H1 (cell line): ENCODE measurements at regions not wholly inside any gene's neighbourhood (a gene's known extent, or its start where the extent isn't known, plus 50 kb on each side); places are given as distances from the start of the nearest gene placed in this dataset.

Experiments used
- CTCF ChIA-PET: fragments of 300-600 bp; sonication (Branson Sonifier 250); formaldehyde crosslinking; loops from one replicate; lab custom pipeline; 2021; ENCODE audit not compliant: partially characterized antibody; lab: Charles Lee
- POLR2A ChIA-PET: fragments of 300-600 bp; sonication (Branson Sonifier 250); formaldehyde crosslinking; loops from one replicate; lab custom pipeline; 2021; ENCODE audit warnings: inconsistent platforms; ENCODE audit not compliant: partially characterized antibody; lab: Charles Lee
- DNase-seq, 2 experiments: peaks; one replicate each; pipeline versions ENCODE4 v3.0.0 to v3.0.0-alpha.2; 2010 to 2022; ENCODE audit warnings: low spot score in 2 of 2, low read depth in 1 of 2, mixed read lengths in 1 of 2
- FAIRE-seq: peaks from 2 replicates; lab custom pipeline; 2011; peaks lifted over from hg19 to GRCh38; lab: Jason Lieb, UNC
- H2AFZ ChIP-seq: 2 replicates; pipeline ENCODE4 v1.8.1; 2012; ENCODE audit warnings: low read length, inconsistent platforms
- H2AK5ac ChIP-seq: 2 replicates; pipeline ENCODE4 v1.6.1; 2013; ENCODE audit warnings: low read depth, low read length
- H2BK120ac ChIP-seq: replicated peaks from 2 replicates; pipeline ENCODE3; 2013; ENCODE audit warnings: low read depth, low read length, inconsistent platforms
- H2BK12ac ChIP-seq: 2 replicates; pipeline ENCODE4 v1.6.1; 2013; ENCODE audit warnings: low read depth, low read length
- H2BK15ac ChIP-seq: 2 replicates; pipeline ENCODE4 v1.6.1; 2013; ENCODE audit warnings: low read length
- H2BK20ac ChIP-seq: 2 replicates; pipeline ENCODE4 v1.6.1; 2013; ENCODE audit warnings: low read length
- H2BK5ac ChIP-seq: 2 replicates; pipeline ENCODE4 v1.6.1; 2013; ENCODE audit warnings: low read depth, low read length
- H3K14ac ChIP-seq: 2 replicates; pipeline ENCODE4 v1.6.1; 2013; ENCODE audit warnings: inconsistent platforms; ENCODE audit not compliant: insufficient read length
- H3K18ac ChIP-seq: 2 replicates; pipeline ENCODE4 v1.6.1; 2013; ENCODE audit warnings: low read length; ENCODE audit errors: extremely low read depth
- H3K23ac ChIP-seq: 2 replicates; pipeline ENCODE4 v1.6.1; 2013; ENCODE audit warnings: inconsistent platforms; ENCODE audit not compliant: insufficient read length
- H3K23me2 ChIP-seq: 2 replicates; pipeline ENCODE4 v1.6.1; 2013; ENCODE audit warnings: low read depth, low read length
- H3K27ac ChIP-seq: 2 replicates; pipeline ENCODE4 v1.6.1; 2011; ENCODE audit warnings: low read depth, low read length, inconsistent platforms
- H3K27me3 ChIP-seq, 4 experiments: replicated peaks in 1 of 4; 1 replicate in 1 of 4; 2 replicates in 3 of 4; pipeline versions ENCODE4 v1.6.1 to v1.8.1; 2011 to 2013; ENCODE audit warnings: low read length in 3 of 4, mild to moderate bottlenecking in 3 of 4, inconsistent platforms in 2 of 4, mixed read lengths in 2 of 4, moderate library complexity in 1 of 4; ENCODE audit not compliant: control insufficient read depth in 3 of 4, insufficient read depth in 3 of 4; ENCODE audit errors: extremely low read depth in 1 of 4
- H3K36me3 ChIP-seq, 4 experiments: 2 replicates each; pipeline versions ENCODE4 v1.6.1 to v1.8.1; 2011 to 2013; ENCODE audit warnings: mild to moderate bottlenecking in 4 of 4, low read length in 3 of 4, moderate library complexity in 2 of 4, control low read depth in 1 of 4, inconsistent platforms in 1 of 4; ENCODE audit not compliant: insufficient read depth in 4 of 4, control insufficient read depth in 2 of 4
- H3K4ac ChIP-seq: replicated peaks from 2 replicates; pipeline ENCODE3; 2013; ENCODE audit warnings: low read length, low read depth, mixed read lengths, inconsistent platforms; ENCODE audit not compliant: insufficient read length
- H3K4me1 ChIP-seq, 4 experiments: replicated peaks in 1 of 4; 1 replicate in 1 of 4; 2 replicates in 3 of 4; pipeline versions ENCODE4 v1.6.1 to v1.8.1; 2011 to 2013; ENCODE audit warnings: low read length in 3 of 4, inconsistent platforms in 2 of 4, mixed read lengths in 1 of 4; ENCODE audit not compliant: insufficient read depth in 4 of 4, control insufficient read depth in 3 of 4
- H3K4me2 ChIP-seq, 2 experiments: 2 replicates each; pipeline versions ENCODE4 v1.6.1 to v1.8.1; 2011 to 2013; ENCODE audit warnings: low read depth in 2 of 2, low read length in 2 of 2, control low read depth in 1 of 2, inconsistent platforms in 1 of 2, mild to moderate bottlenecking in 1 of 2; ENCODE audit not compliant: insufficient read depth in 1 of 2
- H3K4me3 ChIP-seq, 4 experiments: fragments of 200-600, 300-600 bp in 1 of 4; sonication (generic), shearing (Covaris generic), sonication (Bioruptor Twin) in 1 of 4; 2 replicates each; pipeline versions ENCODE4 v1.5.1 to v1.8.1; 2011 to 2016; ENCODE audit warnings: low read length in 4 of 4, low read depth in 3 of 4, control low read depth in 2 of 4, inconsistent platforms in 2 of 4, mild to moderate bottlenecking in 2 of 4, mixed read lengths in 1 of 4, moderate library complexity in 1 of 4; ENCODE audit not compliant: insufficient read depth in 2 of 4; ENCODE audit errors: extremely low read depth in 1 of 4
- H3K56ac ChIP-seq: replicated peaks from 2 replicates; pipeline ENCODE3; 2013; ENCODE audit warnings: low read depth, mild to moderate bottlenecking, mixed read lengths, low read length, inconsistent platforms; ENCODE audit not compliant: insufficient read length
- H3K79me1 ChIP-seq: 2 replicates; pipeline ENCODE4 v1.6.1; 2013; ENCODE audit warnings: low read depth, low read length, control low read depth
- H3K79me2 ChIP-seq, 2 experiments: 2 replicates each; pipeline versions ENCODE4 v1.6.1 to v1.8.1; 2012 to 2013; ENCODE audit warnings: low read length in 2 of 2, mild to moderate bottlenecking in 2 of 2, inconsistent platforms in 1 of 2; ENCODE audit not compliant: insufficient read depth in 2 of 2, control insufficient read depth in 1 of 2
- H3K9ac ChIP-seq, 4 experiments: replicated peaks in 1 of 4; 1 replicate in 1 of 4; 2 replicates in 3 of 4; pipeline versions ENCODE4 v1.6.1 to v1.8.1; 2011 to 2013; ENCODE audit warnings: low read depth in 3 of 4, low read length in 3 of 4, control low read depth in 2 of 4, mild to moderate bottlenecking in 2 of 4, moderate library complexity in 2 of 4, inconsistent platforms in 1 of 4; ENCODE audit errors: extremely low read depth in 1 of 4
- H3K9me3 ChIP-seq, 2 experiments: 2 replicates each; pipeline versions ENCODE4 v1.6.1 to v1.8.1; 2012 to 2013; ENCODE audit warnings: mild to moderate bottlenecking in 2 of 2, moderate library complexity in 2 of 2, control low read depth in 1 of 2, inconsistent platforms in 1 of 2, low read depth in 1 of 2, low read length in 1 of 2, mixed read lengths in 1 of 2; ENCODE audit not compliant: insufficient read depth in 2 of 2
- H4K20me1 ChIP-seq, 2 experiments: replicated peaks in 1 of 2; 2 replicates each; pipeline versions ENCODE3 to v1.8.1; 2011 to 2013; ENCODE audit warnings: inconsistent platforms in 2 of 2, low read length in 2 of 2, mild to moderate bottlenecking in 1 of 2; ENCODE audit not compliant: insufficient read depth in 2 of 2, control insufficient read depth in 1 of 2
- H4K5ac ChIP-seq: 2 replicates; pipeline ENCODE4 v1.6.1; 2013; ENCODE audit warnings: low read length, low read depth, mixed read lengths, inconsistent platforms; ENCODE audit not compliant: insufficient read length
- H4K8ac ChIP-seq: 2 replicates; pipeline ENCODE4 v1.8.0; 2013; ENCODE audit warnings: mild to moderate bottlenecking, moderate library complexity, low read length, inconsistent platforms; ENCODE audit not compliant: insufficient read depth; ENCODE audit errors: extremely low read depth
- H4K91ac ChIP-seq: replicated peaks from 2 replicates; pipeline ENCODE3; 2013; ENCODE audit warnings: low read length, mixed read lengths, inconsistent platforms; ENCODE audit not compliant: insufficient read length
- NRF1 ChIP-seq: IDR thresholded peaks from 2 replicates; pipeline ENCODE4 v1.6.1; 2011; ENCODE audit warnings: mild to moderate bottlenecking, low read depth, low read length, improper control_type of control experiment
- POLR2A ChIP-seq, 2 experiments: IDR thresholded peaks; 1 replicate in 1 of 2; 2 replicates in 1 of 2; pipeline ENCODE4 v1.6.1; 2011; ENCODE audit warnings: low read depth in 2 of 2, low read length in 2 of 2, mild to moderate bottlenecking in 2 of 2; ENCODE audit errors: control extremely low read depth in 1 of 2
- SIRT6 ChIP-seq: IDR thresholded peaks from one replicate; pipeline ENCODE4 v1.7.1; 2012; ENCODE audit warnings: low read length, inconsistent platforms
- TEAD4 ChIP-seq: IDR thresholded peaks from 2 replicates; pipeline ENCODE4 v1.6.1; 2012; ENCODE audit warnings: low read depth, low read length, inconsistent platforms, mixed read lengths
- WGBS, 2 experiments: shearing (Covaris generic) in 1 of 2; methylation state at CpG; one replicate each; pipeline versions ENCODE4 v1.1.6 to v1.1.7; 2013 to 2015; ENCODE audit warnings: low lambda C conversion rate in 2 of 2, mixed read lengths in 2 of 2, inconsistent platforms in 1 of 2, low coverage in 1 of 2, missing lambda C conversion rate in 1 of 2; ENCODE audit not compliant: insufficient replicate concordance in 2 of 2, insufficient coverage in 1 of 2, insufficient read length in 1 of 2; ENCODE audit errors: extremely low coverage in 1 of 2, missing lambda C conversion rate in 1 of 2; 5-methylcytosine and 5-hydroxymethylcytosine counted together
- TF ChIP-seq, protein P1 (sequence below): IDR thresholded peaks from 2 replicates; pipeline ENCODE4 v1.6.1; 2012; ENCODE audit warnings: inconsistent platforms

DNA sequence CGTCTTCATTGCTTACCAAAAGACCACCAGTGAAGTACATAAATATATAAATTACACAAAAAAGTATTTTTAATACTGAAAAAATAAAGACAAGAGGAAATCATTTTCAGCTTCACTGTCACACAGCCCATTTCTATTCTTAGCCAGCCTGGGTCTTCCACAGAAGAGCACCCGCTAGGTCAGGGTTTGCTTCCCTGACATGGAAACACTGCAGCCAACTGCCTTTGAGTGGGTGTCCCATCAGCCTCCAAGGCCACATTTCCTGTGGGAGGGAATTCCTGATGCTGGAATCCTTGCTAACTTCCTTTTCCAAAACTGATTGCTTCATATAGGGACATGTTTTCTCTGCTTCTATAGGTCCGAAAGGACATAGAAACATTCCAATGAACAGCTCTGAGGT is 137.8 kb upstream of the CAV2 start:
- Histone ChIP-seq H2BK15ac (no peak overlapping the region), H3K56ac (no peak overlapping the region), H4K8ac (no peak overlapping the region)

More for the DNA sequence above, 137.8 kb upstream of the CAV2 start:
- no peaks in the 10 kb centered on the region for H3K79me1 ChIP-seq
- H2BK20ac ChIP-seq = no peak overlapping the region
- H4K5ac ChIP-seq = no peak overlapping the region
- no peak overlapping the region for H2BK120ac ChIP-seq
- WGBS, 2 experiments = 90% methylated on average over 3 of the region's 3 CpGs; no CpG with 5 or more reads in 1 of the 2 experiments
- H4K91ac ChIP-seq = no peak overlapping the region
- H3K18ac ChIP-seq = no peak overlapping the region
- H3K4ac ChIP-seq = no peak overlapping the region
- H3K36me3 ChIP-seq = no peaks in the 10 kb centered on the region
- H3K9ac ChIP-seq = no peak overlapping the region
- no peak overlapping the region for H3K4me2 ChIP-seq
- no peaks in the 10 kb centered on the region for H3K4me1 ChIP-seq
- no peaks in the 10 kb centered on the region for H3K23me2 ChIP-seq
- H2AK5ac ChIP-seq = no peak overlapping the region
- DNase-seq = no peak
- no peak overlapping the region for H3K23ac ChIP-seq
- no peaks in the 10 kb centered on the region; a peak in 1 of 7 replicates for H3K27me3 ChIP-seq
- H4K20me1 ChIP-seq = no peaks in the 10 kb centered on the region
- H2BK5ac ChIP-seq = no peak overlapping the region
- ChIA-PET CTCF (interaction anchor here (1.2 kb wide), 1 partner anchor 18 kb away, joined by 3 read pairs; no protein-coding TSS in a partner anchor), POLR2A (no interaction called here)
- H3K27ac ChIP-seq = no peak overlapping the region
- no peak overlapping the region for H2AFZ ChIP-seq
- H3K4me3 ChIP-seq = no peak overlapping the region
- no peak overlapping the region for H3K14ac ChIP-seq
- no peaks in the 10 kb centered on the region for H3K79me2 ChIP-seq
- TF ChIP-seq, protein P1, sequence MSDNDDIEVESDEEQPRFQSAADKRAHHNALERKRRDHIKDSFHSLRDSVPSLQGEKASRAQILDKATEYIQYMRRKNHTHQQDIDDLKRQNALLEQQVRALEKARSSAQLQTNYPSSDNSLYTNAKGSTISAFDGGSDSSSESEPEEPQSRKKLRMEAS = no peak
- TF ChIP-seq SIRT6 (no peak), NRF1 (no peak), POLR2A (IDR thresholded peaks at IDR 0.05; ENCODE audit: control extremely low read depth in 1 of 2, low read depth in 2 of 2, low read length in 2 of 2) (no peak), TEAD4 (no peak)
- H3K9me3 ChIP-seq = no peaks in the 10 kb centered on the region; a peak in 1 of 4 replicates
- no peak for FAIRE-seq
- no peak overlapping the region for H2BK12ac ChIP-seq
